Thyroid gland (tissue), 4 donors: ENCODE measurements at regions not wholly inside any gene's neighbourhood (a gene's known extent, or its start where the extent isn't known, plus 50 kb on each side); places are given as distances from the start of the nearest gene placed in this dataset.
A peak's percentile ranks its signal among the peaks of the same experiment; 100 is the strongest.

ENCODE experiments used
- DNase-seq, 2 donors: peaks; one replicate each; pipeline ENCODE4 v3.0.0-alpha.2; 2019
- H3K27ac ChIP-seq, 3 donors: fragments of 200-600 bp; sonication (generic); 1 replicate in 2 of 3; 2 replicates in 1 of 3; pipeline ENCODE4 v1.5.1; 2016 to 2019; ENCODE audit warnings: mild to moderate bottlenecking in 1 of 3, moderate library complexity in 1 of 3
- H3K27me3 ChIP-seq: fragments of 200-600 bp; sonication (generic); one replicate; pipeline ENCODE4 v1.5.1; 2019
- H3K36me3 ChIP-seq, 2 donors: fragments of 200-600 bp; sonication (generic); one replicate each; pipeline ENCODE4 v1.5.1; 2016 to 2019
- H3K4me1 ChIP-seq, 2 donors: fragments of 200-600 bp; sonication (generic); one replicate each; pipeline ENCODE4 v1.5.1; 2017 to 2019
- H3K4me3 ChIP-seq, 3 donors: fragments of 200-600 bp; sonication (generic); replicated peaks in 1 of 3; 1 replicate in 2 of 3; 2 replicates in 1 of 3; pipeline ENCODE4 v1.5.1; 2016; ENCODE audit warnings: mild to moderate bottlenecking in 1 of 3
- H3K9me3 ChIP-seq: fragments of 200-600 bp; sonication (generic); one replicate; pipeline ENCODE4 v1.5.1; 2017
- CTCF ChIP-seq, 6 experiments: fragments of 200-600 bp in 3 of 6; fragments of 450-650 bp in 3 of 6; sonication (generic) in 3 of 6; IDR thresholded peaks; one replicate each; pipeline ENCODE4 v1.5.1; 2016 to 2019; ENCODE audit warnings: antibody characterized with exemption in 6 of 6, mild to moderate bottlenecking in 2 of 6, inconsistent platforms in 1 of 6, moderate library complexity in 1 of 6
- POLR2A ChIP-seq, 2 donors: fragments of 450-650 bp; IDR thresholded peaks; one replicate each; pipeline ENCODE4 v1.6.1; 2017; ENCODE audit warnings: antibody characterized with exemption in 2 of 2, mild to moderate bottlenecking in 2 of 2, moderate library complexity in 1 of 2
- WGBS, 2 donors: methylation state at CpG; one replicate each; pipeline ENCODE4 v1.1.5; 2017; 5-methylcytosine and 5-hydroxymethylcytosine counted together
- intact Hi-C: fragments of 100-400 bp; cut with DNase I; formaldehyde crosslinking; loops from one replicate; pipeline ENCODE4 v1.15.1; 2023

- no peaks in the 10 kb centered on the region for H3K36me3 ChIP-seq
- WGBS, 2 donors, result 1 to 10% methylated on average over 11 to 13 of the region's 20 CpGs
- no peak overlapping the region for H3K27ac ChIP-seq
- peak; percentile 3 for DNase-seq
- no peaks in the 10 kb centered on the region for H3K27me3 ChIP-seq
- intact Hi-C loops, result no loop called here
- H3K4me3 ChIP-seq, result no peak overlapping the region
- TF ChIP-seq CTCF (IDR thresholded peaks at IDR 0.05) (no peak), POLR2A (IDR thresholded peaks at IDR 0.05) (no peak)
- no peaks in the 10 kb centered on the region for H3K4me1 ChIP-seq
- H3K9me3 ChIP-seq, result no peaks in the 10 kb centered on the region
Measured at GRCh38 chr14:95597784-95598211, 62.9 kb downstream of the GLRX5 start.

GRCh38 chr14:95601650-95602049 is 66.8 kb downstream of the GLRX5 start:
- 12 to 29% methylated on average over 3 of the region's 3 CpGs for WGBS, 2 donors
- TF ChIP-seq POLR2A (IDR thresholded peaks at IDR 0.05), result no peak
- no peak for TF ChIP-seq CTCF (IDR thresholded peaks at IDR 0.05)
- H3K36me3 ChIP-seq, result no peaks in the 10 kb centered on the region
- intact Hi-C loops, result no loop called here
- H3K4me1 ChIP-seq, result no peaks in the 10 kb centered on the region
- H3K9me3 ChIP-seq, result no peaks in the 10 kb centered on the region
- H3K27ac ChIP-seq, result no peak overlapping the region
- H3K4me3 ChIP-seq, result no peak overlapping the region
- no peak for DNase-seq
- no peaks in the 10 kb centered on the region for H3K27me3 ChIP-seq

- WGBS, 2 donors, result 91 to 98% methylated on average over 2 of the region's 2 CpGs
- H3K4me3 ChIP-seq, result no peak overlapping the region
- intact Hi-C loops, result no loop called here
- H3K9me3 ChIP-seq, result no peaks in the 10 kb centered on the region
- no peaks in the 10 kb centered on the region for H3K4me1 ChIP-seq
- H3K36me3 ChIP-seq, result no peaks in the 10 kb centered on the region
- DNase-seq, result no peak
- TF ChIP-seq POLR2A (IDR thresholded peaks at IDR 0.05) (no peak), CTCF (IDR thresholded peaks at IDR 0.05) (no peak)
- no peaks in the 10 kb centered on the region for H3K27me3 ChIP-seq
- no peak overlapping the region for H3K27ac ChIP-seq
Measured at GRCh38 chr14:95603415-95603814, 68.6 kb downstream of the GLRX5 start.

GRCh38 chr14:95606266-95606665 is 71.4 kb downstream of the GLRX5 start:
- intact Hi-C loops, result no loop called here
- Histone ChIP-seq H3K4me3 (no peak overlapping the region), H3K27ac (no peak overlapping the region), H3K4me1 (no peaks in the 10 kb centered on the region), H3K36me3 (no peaks in the 10 kb centered on the region), H3K27me3 (no peaks in the 10 kb centered on the region), H3K9me3 (no peaks in the 10 kb centered on the region)
- WGBS, 2 donors, result 80 to 89% methylated on average over 2 of the region's 2 CpGs
- DNase-seq, result no peak
- no peak for TF ChIP-seq CTCF (IDR thresholded peaks at IDR 0.05)
- TF ChIP-seq POLR2A (IDR thresholded peaks at IDR 0.05), result no peak

GRCh38 chr14:95608637-95609235 is 73.9 kb downstream of the GLRX5 start:
- WGBS, 2 donors, result 78 to 79% methylated on average over 6 of the region's 6 CpGs
- TF ChIP-seq CTCF (IDR thresholded peaks at IDR 0.05), result no peak

More at GRCh38 chr14:95608637-95609235, 73.9 kb downstream of the GLRX5 start:
- Histone ChIP-seq H3K27ac (no peak overlapping the region), H3K9me3 (no peaks in the 10 kb centered on the region), H3K36me3 (no peaks in the 10 kb centered on the region), H3K27me3 (no peaks in the 10 kb centered on the region), H3K4me3 (no peak overlapping the region), H3K4me1 (no peaks in the 10 kb centered on the region)
- intact Hi-C loops, result no loop called here
- DNase-seq, result no peak
